ENCODE measurements at regions not wholly inside any gene's neighbourhood (a gene's known extent, or its start where the extent isn't known, plus 50 kb on each side); places are given as distances from the start of the nearest gene placed in this dataset.

DNA sequence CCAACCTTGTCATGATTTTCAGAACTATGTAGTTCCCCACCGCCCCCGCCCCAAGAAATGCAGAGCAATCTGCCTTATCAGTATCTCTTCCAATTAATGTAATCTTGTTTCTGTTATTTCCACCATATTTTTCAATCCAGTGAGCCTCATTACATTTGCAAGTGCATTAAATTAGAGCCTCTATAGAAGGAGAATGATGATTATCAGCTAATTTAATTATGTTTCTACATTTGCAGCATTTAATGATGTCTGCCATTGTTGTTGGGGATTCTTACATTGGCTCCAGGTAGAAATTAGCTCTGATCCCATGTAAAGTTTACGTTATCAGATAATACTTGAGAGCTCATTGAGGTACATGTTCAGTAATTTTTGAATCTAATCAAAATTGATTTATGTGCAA is 707.0 kb upstream of the RBFOX1 start:
- Mint-ChIP-seq H3K27ac (ENCODE audit: unreplicated experiment) (no peak overlapping the region), H3K4me1 (no peaks in the 10 kb centered on the region), H3K9me3 (peaks cover 2% of the 10 kb centered on the region), H3K27me3 (ENCODE audit: low read depth) (peaks cover 17% of the 10 kb centered on the region), H3K36me3 (ENCODE audit: low read depth) (no peaks in the 10 kb centered on the region), H3K4me3 (no peak overlapping the region)
- TF ChIP-seq, protein P1, sequence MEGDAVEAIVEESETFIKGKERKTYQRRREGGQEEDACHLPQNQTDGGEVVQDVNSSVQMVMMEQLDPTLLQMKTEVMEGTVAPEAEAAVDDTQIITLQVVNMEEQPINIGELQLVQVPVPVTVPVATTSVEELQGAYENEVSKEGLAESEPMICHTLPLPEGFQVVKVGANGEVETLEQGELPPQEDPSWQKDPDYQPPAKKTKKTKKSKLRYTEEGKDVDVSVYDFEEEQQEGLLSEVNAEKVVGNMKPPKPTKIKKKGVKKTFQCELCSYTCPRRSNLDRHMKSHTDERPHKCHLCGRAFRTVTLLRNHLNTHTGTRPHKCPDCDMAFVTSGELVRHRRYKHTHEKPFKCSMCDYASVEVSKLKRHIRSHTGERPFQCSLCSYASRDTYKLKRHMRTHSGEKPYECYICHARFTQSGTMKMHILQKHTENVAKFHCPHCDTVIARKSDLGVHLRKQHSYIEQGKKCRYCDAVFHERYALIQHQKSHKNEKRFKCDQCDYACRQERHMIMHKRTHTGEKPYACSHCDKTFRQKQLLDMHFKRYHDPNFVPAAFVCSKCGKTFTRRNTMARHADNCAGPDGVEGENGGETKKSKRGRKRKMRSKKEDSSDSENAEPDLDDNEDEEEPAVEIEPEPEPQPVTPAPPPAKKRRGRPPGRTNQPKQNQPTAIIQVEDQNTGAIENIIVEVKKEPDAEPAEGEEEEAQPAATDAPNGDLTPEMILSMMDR (conservative IDR thresholded peaks at IDR 0.05) = no peak
- no peak for DNase-seq (ENCODE audit: low read depth, low spot score)

DNA sequence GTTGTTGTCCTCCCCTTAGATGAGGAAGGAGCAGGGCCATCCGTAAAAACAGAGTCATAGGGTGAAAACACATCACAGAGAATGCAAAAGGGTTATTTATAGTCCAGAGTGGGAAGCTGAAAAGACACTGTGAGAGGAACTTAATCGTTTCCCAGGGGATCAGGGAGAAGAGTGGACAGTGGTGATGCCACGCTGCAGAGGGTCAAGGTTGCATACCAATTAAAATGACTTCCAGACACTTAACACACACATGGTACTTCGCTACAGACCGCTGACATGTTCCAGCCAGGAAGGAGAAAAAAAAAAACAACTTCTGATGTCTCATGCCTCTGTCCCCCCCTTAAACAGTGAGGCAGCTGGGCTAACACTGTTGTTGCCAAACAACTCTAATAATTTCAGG is 713.8 kb upstream of the RBFOX1 start:
- no peaks in the 10 kb centered on the region for H3K36me3 Mint-ChIP-seq (ENCODE audit: low read depth)
- H3K4me3 Mint-ChIP-seq = no peak overlapping the region
- H3K9me3 Mint-ChIP-seq = peaks cover 10% of the 10 kb centered on the region
- no peak for DNase-seq (ENCODE audit: low read depth, low spot score)
- no peaks in the 10 kb centered on the region for H3K4me1 Mint-ChIP-seq
- H3K27ac Mint-ChIP-seq (ENCODE audit: unreplicated experiment) = no peak overlapping the region
- peaks cover 13% of the 10 kb centered on the region for H3K27me3 Mint-ChIP-seq (ENCODE audit: low read depth)
- TF ChIP-seq, protein P1 (conservative IDR thresholded peaks at IDR 0.05) = no peak

DNA sequence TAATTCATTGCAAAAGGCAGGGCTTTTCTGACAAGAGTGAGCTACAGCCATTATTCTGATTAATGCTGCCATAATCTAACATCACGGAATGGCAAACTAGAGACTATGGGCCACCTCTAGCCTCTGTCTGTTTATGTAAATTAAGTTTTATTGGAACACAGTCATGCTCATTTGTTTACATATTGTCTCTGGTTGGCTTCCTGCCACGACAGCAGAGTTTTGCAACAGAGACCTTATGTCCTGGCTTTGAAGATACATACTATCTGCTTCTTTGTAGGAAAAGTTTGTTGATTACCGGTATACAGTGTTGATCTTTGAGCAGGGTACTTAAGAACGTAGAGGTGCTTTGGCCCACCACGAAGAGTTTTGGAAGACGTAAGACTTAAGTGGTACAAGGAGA is 715.9 kb upstream of the RBFOX1 start:
- no peak overlapping the region for H3K4me3 Mint-ChIP-seq
- peaks cover 13% of the 10 kb centered on the region for H3K27me3 Mint-ChIP-seq (ENCODE audit: low read depth)
- H3K27ac Mint-ChIP-seq (ENCODE audit: unreplicated experiment) = no peak overlapping the region
- DNase-seq (ENCODE audit: low read depth, low spot score) = no peak
- H3K36me3 Mint-ChIP-seq (ENCODE audit: low read depth) = no peaks in the 10 kb centered on the region
- H3K9me3 Mint-ChIP-seq = peaks cover 10% of the 10 kb centered on the region
- TF ChIP-seq, protein P1 (conservative IDR thresholded peaks at IDR 0.05) = no peak
- H3K4me1 Mint-ChIP-seq = no peaks in the 10 kb centered on the region

GRCh38 chr16:6615636-6616035 is 717.0 kb upstream of the RBFOX1 start:
- no peak overlapping the region for H3K4me3 Mint-ChIP-seq
- TF ChIP-seq, protein P1 (conservative IDR thresholded peaks at IDR 0.05) = no peak
- no peak for DNase-seq (ENCODE audit: low read depth, low spot score)
- H3K27me3 Mint-ChIP-seq (ENCODE audit: low read depth) = peaks cover 13% of the 10 kb centered on the region
- H3K36me3 Mint-ChIP-seq (ENCODE audit: low read depth) = no peaks in the 10 kb centered on the region
- H3K9me3 Mint-ChIP-seq = peaks cover 8% of the 10 kb centered on the region
- no peaks in the 10 kb centered on the region for H3K4me1 Mint-ChIP-seq
- H3K27ac Mint-ChIP-seq (ENCODE audit: unreplicated experiment) = no peak overlapping the region

- TF ChIP-seq, protein P1 (conservative IDR thresholded peaks at IDR 0.05) = no peak
- H3K4me1 Mint-ChIP-seq = no peaks in the 10 kb centered on the region
- no peak for DNase-seq (ENCODE audit: low read depth, low spot score)
- no peaks in the 10 kb centered on the region for H3K36me3 Mint-ChIP-seq (ENCODE audit: low read depth)
- H3K4me3 Mint-ChIP-seq = no peak overlapping the region
- no peak overlapping the region for H3K27ac Mint-ChIP-seq (ENCODE audit: unreplicated experiment)
- peaks cover 21% of the 10 kb centered on the region for H3K27me3 Mint-ChIP-seq (ENCODE audit: low read depth)
- H3K9me3 Mint-ChIP-seq = no peaks in the 10 kb centered on the region
Measured at GRCh38 chr16:6611535-6611934, 721.1 kb upstream of the RBFOX1 start.

- no peak overlapping the region for H3K27ac Mint-ChIP-seq (ENCODE audit: unreplicated experiment)
- DNase-seq (ENCODE audit: low read depth, low spot score) = no peak
- TF ChIP-seq, protein P1 (conservative IDR thresholded peaks at IDR 0.05) = no peak
- no peaks in the 10 kb centered on the region for H3K4me1 Mint-ChIP-seq
- peaks cover 39% of the 10 kb centered on the region for H3K27me3 Mint-ChIP-seq (ENCODE audit: low read depth)
- H3K9me3 Mint-ChIP-seq = no peaks in the 10 kb centered on the region
- H3K36me3 Mint-ChIP-seq (ENCODE audit: low read depth) = no peaks in the 10 kb centered on the region
- H3K4me3 Mint-ChIP-seq = no peak overlapping the region
Measured at GRCh38 chr16:6605490-6605889, 727.2 kb upstream of the RBFOX1 start.
